Left forelimb (tissue), 1 donor: ENCODE measurements at regions not wholly inside any gene's neighbourhood (a gene's known extent, or its start where the extent isn't known, plus 50 kb on each side); places are given as distances from the start of the nearest gene placed in this dataset.
"Not testable (repeated sequence)": the region's sequence is repeated elsewhere in the genome, so short reads cannot be mapped to it uniquely, and the experiment has no call there.

ENCODE experiments used
- DNase-seq: peaks from one replicate; pipeline ENCODE4 v3.0.0-alpha.2; 2018; ENCODE audit warnings: low spot score

DNA sequence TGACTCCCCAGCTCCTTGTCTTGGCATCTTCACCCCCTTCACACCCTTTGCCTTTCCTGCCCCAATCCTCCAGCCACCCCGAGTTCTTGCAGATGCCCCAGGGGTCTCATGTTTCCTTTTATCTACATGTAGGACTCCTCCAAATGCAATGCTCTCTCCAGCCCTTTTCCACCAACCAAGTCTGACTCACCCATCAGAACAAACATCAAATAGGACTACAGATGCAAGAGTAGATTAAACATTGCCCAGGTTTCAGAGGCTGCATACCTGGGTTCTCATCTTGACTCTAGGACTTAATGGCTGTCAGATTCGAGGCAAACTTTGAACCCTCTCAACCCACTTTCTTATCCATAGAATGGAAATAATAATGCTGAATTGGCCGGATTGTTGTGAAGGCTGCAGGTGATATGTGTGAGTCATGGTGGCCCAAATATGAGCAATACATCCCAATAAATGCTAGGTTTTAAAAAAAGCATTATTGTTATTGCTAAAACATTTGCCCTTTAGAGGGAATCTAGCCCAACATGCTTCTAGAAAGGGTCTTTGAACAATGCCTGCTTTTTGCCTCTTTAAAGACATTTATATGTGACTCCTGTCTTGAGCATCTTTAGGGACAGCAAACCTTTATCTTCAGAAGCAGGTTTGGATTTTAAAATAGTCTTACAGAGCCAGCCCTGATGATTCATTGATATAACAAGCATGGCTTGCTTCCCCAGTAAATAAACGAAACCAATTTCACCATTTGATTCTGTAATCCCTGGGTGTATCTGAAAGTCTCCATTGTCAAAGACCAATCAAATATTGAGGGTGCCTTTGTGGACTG lies 310.1 kb downstream of the FOXL1 start:
- DNase-seq, result no peak

DNA sequence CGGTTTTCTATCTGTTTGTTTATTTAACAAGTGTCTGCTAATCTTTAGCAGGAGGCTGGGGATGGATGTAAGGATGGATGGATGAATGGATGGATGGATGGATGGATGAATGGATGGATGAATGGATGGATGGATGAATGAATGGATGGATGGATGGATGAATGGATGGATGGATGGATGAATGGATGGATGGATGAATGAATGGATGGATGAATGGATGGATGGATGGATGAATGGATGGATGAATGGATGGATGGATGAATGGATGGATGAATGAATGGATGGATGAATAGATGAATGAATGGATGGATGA lies 310.7 kb downstream of the FOXL1 start:
- DNase-seq, result not testable (repeated sequence)

DNA sequence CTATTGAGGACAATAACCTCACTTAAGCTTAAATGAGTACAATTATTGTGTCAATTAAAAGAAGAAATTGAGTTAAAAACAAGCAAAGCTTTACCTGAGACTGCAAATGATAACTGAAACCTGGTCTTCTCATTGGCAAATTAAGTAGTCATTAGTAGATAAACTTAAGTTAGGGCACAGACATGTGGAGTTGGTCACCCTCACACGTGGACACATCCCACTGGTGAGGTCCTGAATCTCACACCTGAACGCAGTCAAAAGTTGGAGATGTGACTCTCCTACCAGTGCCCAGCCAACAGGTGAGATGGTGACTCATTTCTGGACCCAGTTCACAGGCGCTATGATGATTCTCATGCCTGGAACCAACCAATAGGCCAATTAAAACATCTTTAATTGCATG lies 311.6 kb downstream of the FOXL1 start:
- no peak for DNase-seq

DNA sequence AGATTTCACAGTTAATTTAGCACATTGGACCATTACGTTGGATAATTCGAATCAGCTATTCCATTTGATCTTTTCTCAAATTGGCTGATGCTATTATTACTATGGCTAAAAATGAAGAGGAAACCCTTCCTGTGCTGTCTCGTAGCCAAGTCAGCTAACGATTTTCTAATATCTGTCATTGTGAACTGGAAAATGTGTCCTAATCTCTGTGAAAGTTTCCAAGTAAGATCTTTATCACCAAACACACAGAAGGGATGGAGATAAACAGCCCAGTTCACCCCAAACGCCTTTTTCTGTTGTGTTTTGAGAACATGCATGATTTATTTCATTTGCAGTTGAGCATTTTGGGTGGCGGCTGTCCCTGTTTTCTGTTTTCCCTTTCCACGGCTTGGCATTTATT lies 312.8 kb downstream of the FOXL1 start:
- no peak for DNase-seq

DNA sequence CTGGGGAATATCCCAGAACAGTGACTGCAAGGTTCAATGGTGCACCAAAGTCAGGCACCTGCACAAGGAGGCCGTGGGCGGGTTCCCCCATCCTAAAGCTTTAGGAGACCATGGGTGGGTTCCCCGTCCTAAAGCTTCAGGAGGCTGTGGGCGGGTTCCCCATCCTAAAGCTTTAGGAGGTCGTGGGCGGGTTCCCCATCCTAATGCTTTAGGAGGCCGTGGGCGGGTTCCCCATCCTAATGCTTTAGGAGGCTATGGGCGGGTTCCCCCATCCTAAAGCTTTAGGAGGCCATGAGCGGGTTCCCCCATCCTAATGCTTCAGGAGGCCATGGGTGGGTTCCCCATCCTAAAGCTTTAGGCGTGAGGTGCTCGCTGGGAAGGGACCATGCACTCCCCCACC lies 313.3 kb downstream of the FOXL1 start:
- no peak for DNase-seq

DNA sequence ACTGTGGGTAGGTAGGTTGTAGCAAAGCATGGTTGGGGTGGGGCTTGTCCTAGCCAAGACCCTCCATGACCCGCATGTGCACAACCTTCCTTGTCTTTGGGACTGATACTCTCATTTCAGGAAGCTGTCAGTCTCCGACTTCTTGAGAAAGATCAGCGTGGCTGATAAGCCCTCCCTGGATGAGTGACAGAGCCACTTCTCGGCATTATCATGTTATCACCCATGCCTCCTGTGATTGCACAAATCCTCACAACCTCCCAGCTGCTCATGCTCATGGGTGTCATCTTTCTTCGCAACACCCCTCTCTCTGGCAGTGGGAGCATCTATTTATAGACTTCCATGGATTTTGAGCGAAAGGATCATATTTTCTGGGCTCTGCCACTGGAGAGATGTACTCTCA lies 314.2 kb downstream of the FOXL1 start:
- no peak for DNase-seq

DNA sequence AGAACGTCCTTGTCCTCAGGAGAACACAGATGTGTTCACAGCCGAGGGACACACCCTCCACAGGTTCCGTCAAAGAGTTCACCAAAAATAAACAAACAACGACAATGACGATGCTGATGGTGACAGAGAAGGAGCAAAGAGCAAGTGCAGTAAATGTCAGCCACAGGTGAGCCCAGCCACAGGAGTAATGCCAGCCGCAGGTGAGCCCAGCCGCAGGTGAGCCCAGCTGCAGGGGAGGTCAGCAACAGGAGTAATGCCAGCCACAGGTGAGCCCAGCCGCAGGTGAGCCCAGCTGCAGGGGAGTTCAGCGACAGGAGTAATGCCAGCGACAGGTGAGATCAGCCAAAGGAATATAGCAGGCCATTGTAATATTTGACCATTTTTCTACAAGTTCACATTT lies 315.2 kb downstream of the FOXL1 start:
- DNase-seq, result no peak

DNA sequence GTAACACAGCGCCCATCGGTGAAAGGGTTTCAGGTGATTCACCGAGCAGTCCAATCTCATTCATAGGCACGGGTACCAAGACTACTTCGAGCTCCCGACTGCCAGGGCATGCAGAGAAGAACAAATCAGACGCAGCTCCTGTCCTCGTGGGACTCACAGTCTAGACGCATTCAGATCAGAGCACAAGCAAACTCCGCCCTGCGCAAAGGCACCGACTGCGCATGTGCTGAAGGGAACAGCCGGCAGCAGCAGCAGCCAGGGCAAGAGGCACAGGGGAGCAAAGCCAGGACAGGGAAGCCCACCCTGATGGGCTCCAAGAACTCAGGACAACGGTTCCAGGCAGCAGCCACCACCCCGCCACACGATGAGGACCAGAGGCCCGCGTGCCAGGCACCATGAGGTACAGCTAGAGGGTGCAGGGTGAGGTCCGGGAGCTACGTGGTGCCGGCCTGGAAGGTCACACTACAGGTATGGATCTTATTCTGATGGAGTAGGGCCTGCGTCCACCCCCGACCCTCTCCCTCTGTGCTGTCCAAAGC lies 315.7 kb downstream of the FOXL1 start:
- no peak for DNase-seq

DNA sequence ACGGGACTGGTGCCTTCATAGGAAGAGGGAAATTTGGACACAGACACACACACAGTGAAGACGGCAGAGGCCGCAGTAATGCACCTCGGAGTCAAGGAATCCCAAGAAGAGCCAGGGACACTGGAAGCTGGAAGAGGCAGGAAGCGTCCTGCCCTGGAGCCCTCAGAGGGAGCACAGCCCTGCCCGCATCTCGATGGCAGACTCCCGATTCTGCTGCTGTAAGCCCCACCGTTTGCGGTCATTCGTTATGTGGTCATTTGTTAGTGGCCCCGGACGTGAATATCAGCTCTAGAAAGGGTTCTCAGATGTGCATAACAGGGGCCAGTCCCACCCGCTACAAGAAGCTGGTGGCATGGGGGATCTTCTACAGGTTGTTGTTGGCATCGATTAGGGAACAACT lies 316.6 kb downstream of the FOXL1 start:
- DNase-seq, result no peak

DNA sequence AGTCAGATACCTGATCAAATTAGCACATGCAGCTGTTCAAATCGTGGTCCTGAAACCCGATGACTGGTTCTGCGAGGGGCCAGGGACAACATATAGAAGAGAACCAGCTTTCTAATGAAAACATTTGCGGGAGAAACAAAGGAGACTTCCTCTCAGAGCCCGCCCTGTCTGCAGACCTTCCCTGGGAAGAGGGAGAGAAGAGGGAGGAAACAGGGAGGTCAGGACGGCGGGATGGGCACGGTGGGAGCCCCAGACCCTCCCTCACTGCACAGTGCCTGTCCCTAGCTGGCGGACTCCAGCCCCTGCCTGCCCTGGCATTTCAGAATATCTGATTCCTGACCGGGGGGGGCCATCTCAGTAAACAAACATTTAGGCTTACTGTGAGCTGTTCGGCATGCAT lies 317.3 kb downstream of the FOXL1 start:
- no peak for DNase-seq

DNA sequence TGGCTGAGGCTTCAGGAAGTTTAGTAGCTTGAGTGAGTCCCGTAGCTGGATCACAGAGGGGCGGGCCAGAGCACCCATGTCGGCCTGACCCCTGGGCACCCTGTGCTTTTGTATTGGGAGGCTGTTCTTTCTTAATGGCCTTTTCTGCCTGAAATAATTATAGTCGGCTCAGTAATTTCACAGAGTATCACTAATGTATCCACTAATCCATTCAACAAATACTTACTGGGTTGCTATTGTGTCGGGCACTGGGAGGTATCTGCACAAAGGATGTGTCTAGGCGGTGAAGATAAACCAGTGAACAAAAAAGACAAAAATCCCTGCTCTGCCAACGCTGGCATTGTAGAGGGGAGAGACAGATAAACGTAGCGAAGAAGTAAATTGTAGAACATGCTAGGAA lies 318.6 kb downstream of the FOXL1 start:
- DNase-seq, result no peak

DNA sequence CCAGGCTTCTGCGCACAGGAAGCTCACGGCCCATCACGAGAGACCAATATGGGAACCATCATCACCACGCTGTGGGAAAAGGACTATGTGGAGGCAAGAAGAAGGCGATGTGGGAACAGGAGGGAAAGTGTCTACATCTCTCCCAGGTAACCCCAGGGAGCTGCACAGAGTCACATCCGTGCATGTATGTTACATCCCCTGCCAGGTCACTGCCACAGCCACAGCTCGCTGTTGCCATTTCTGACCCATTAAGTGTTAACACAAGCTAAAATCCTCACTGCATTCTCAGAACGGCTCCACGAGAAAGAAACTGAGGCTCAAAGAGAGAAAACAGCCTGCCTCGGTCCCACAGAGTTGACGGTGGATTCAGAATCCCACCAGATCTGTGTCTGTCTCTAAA lies 319.1 kb downstream of the FOXL1 start:
- no peak for DNase-seq

DNA sequence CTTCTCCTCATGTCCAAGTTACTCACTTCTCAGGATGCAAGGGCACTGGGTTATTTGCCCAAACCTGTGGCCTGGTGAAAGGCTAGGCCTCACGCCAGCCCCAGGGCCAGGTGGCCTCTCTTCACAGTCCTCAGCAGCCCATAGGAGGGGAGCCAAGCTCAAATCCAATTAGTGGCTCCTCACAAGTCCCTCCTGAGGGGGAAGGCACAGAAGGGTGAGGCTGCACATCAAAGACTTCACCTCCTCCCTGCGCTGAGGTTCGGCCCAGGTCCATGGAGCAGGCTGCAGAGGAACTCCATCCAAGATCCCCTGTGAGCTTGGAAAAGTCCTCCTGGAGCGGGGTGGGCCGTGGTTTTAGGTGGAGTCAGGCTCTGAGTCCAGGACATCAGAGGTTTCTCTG lies 320.0 kb downstream of the FOXL1 start:
- no peak for DNase-seq

DNA sequence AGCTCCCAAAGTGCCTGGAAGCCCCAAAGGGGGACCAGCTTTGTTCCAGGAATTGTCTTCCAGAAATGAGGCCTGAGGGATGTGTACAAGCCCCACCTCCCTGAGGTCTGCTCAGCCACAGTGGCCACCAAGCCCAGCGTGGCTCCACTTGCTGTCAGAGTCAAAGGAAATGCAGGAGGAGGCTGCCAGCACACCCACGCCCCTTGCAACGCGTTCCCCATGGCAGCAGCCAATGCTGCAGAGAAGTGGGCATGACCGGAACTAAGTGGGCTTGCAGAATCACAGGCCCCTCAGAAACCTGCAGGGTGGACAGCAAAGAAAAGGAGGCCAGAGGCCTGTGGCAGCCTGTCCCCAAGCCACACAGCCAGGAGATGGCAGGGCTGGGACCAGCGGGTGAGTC lies 320.8 kb downstream of the FOXL1 start:
- no peak for DNase-seq

DNA sequence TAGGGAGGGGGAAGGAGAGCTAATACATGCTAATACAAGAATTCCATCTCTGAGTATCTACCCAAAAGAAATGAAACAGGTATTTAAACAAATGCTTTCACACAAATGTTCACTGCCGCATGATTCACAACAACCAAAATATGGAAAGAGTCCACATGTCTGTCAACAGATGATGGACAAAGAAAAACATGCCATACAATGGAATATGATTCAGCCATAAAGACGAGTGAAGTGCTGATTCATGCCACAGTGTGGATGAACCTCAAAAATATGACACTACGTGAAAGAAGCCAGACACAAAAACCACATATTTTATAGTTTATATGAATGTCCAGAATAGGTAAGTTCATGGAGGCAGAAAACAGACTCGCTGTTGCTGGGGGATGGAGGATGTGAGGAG lies 321.4 kb downstream of the FOXL1 start:
- no peak for DNase-seq

DNA sequence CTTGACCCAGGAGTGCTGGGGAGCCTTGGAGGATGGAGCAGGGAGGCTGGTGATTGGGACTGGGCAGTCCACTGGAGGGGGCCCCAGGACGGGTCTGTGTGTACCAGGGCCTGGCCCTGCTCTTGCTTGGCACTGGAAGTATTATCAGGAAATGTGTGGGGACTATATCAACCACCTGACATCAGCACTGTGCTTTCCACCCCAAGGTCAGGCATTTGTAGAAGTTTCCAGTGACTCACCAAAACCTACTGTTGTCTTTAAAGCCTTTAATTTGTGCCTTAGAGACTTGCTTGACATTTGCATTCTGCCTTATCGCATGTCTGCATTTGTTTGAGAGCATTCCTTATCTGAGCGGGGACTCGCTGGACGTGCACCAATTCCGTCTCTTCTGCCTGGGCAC lies 323.1 kb downstream of the FOXL1 start:
- DNase-seq, result no peak

DNA sequence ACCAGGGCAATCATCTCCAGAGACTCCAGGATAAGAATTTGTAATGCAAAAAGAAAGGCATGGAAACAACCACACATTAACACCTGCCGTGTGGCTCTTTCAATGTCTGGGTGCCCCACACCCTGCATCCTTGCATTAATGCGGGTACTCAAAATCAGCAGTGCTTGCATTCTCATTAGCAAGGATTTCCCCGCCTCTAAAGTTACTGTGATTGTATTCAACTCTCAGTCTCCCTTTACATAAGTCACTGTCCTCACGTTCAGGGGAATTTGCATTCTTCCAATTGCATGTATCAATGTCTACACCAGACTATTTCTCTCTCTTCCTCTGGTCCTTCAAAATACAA lies 324.3 kb downstream of the FOXL1 start:
- DNase-seq, result no peak

DNA sequence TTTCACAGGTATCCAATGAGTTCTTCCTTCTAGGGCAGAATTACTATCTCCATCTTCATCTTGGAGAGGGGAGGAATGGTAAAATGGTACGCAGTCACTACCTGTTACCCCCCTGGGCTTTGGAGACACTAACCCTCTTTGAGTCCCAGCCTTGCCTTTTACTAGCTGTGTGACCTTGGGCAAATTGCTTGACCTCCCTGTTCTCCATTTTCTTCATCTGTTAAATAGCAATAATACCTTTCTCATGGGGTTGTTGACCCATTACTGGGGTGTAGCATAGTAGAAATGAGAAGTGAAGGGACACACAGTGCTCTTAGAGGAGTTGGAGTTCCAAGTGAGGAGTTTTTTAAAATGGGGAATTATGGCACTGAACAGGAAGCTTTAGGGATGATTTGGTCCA lies 324.7 kb downstream of the FOXL1 start:
- DNase-seq, result no peak

DNA sequence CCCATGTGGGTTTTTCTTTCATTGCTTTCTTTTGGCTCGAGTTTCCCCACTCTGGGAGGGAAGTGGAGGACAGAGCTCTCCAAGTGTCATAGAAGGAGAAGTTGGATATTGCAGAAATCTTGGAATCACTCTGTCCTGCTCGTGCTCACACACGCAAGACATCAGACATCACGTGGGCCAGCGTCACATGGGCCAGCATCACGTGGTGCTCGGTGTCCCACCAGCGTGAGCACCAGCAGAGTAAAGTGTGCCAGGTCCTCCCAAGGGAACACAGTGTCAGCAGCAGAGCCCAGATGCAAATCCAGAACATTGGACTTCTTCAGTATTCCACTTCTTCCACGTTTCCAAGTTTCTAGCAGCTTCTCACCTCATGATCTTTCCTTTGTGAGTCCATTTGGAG lies 327.0 kb downstream of the FOXL1 start:
- DNase-seq, result no peak

DNA sequence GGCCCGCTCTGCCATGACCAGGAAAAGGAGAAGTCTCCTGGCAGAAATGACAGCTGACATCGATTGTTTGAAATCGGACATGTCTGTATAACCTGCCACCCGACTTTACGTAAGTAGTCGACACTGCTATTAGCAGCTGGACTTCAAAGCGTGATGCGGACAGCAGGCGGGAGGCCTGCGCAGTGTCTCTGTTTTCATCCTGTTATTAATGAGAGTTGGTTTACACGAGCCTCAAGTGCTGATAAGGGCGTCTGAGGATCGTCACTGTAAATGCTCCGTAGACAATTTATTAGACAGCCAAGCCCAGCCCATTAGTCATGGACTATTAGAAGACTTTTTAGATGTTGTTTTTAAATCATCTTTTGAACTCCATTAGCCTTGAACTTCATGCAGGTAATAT lies 328.3 kb downstream of the FOXL1 start:
- no peak for DNase-seq

DNA sequence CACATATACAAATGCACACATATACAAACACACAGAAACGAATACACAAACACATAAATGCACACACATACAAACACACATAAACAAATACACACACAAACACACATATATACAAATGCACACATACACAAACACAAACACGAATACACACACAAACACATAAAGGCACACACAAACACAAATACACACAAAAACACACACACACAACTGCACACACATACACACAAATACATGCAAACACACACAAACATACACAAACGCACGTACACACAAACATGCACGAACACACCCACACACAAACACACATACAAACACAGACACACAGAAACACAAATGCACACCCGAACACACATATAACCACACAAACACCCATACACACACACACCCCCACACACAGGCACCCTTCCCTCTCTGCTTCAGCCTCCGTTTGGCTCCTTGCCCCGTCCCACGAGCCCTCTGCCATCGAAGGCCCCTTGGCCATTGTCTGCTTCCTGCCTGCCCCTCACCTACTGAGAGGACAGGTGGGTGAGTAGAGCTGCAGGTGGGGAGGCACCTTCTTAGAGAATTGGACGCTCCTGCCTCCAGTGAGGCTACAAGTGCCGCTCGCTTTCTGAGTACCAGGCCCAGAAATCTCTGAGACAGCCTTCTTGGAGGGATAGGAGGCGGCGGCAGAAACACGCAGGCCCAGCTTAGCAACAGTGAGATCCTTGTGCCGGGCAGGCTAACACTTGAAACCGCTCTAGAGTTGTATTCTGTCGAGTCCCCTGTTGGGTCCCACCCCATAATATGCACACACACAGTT lies 331.2 kb downstream of the FOXL1 start:
- no peak for DNase-seq

DNA sequence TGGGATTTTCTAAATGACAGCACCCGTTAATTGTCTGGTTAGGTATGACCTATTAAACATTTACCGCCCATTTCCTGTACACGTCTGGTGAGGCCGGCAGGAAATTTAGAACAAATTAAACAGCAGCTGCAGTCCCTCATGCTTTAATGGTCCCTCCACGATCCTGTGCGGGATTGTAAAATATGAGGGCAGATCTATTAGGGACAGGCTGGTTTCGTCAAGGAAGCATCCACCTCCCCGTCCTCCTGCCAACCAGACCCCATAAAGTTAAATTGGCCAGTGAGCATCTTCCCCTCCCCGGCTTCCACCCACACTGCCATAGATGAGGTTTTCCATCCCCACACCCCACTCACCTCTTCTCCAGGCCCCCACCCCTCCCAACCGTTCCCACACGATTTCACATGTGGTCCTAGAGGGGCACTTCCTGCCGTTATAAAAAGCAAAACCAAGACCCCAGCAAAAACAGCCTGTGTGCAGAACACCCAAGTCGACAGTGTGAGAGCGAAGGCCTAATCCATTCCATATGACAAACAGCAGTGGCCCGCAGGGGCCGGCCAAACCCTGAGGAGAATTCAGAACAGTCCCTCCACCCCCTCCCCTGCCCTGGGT lies 331.9 kb downstream of the FOXL1 start:
- no peak for DNase-seq

DNA sequence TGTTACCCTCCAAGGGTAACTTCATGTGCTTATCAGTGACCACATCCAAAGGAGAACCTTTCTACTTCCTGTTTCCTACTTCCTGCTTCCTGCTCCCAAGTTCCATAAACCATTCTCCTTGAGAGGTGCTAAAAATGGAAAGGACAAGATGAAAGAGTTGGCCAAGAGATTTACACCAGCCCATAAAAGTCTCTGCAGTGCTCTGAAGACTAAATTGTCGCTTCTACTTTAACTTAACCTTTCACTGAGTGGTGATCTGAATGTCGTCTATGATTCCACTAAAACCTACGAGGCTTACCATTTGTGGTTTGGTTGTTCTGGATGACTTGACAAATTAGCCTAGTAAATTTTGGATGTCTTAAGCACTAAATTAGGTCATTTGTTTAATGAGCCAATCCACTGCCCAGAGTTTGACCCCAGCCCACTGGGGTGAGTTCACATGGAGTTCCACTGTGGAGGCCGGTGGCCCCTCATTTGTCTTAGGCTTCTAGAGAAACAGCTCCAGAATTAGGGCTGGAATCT lies 333.1 kb downstream of the FOXL1 start:
- no peak for DNase-seq
